ENCODE measurements at regions not wholly inside any gene's neighbourhood (a gene's known extent, or its start where the extent isn't known, plus 50 kb on each side); places are given as distances from the start of the nearest gene placed in this dataset.

GRCh38 chr5:89440670-89441069, 557.7 kb upstream of the MEF2C start:
- H3K27ac ChIP-seq: no peak overlapping the region
- no peak for TF ChIP-seq CTCF (IDR thresholded peaks at IDR 0.05)
- TF ChIP-seq ZFX (IDR thresholded peaks at IDR 0.05; ENCODE audit: borderline replicate concordance): no peak

GRCh38 chr5:89437450-89438435, 554.8 kb upstream of the MEF2C start:
- TF ChIP-seq ZFX (IDR thresholded peaks at IDR 0.05; ENCODE audit: borderline replicate concordance): no peak
- no peak for TF ChIP-seq CTCF (IDR thresholded peaks at IDR 0.05)
- H3K27ac ChIP-seq: no peak overlapping the region

- TF ChIP-seq ZFX (IDR thresholded peaks at IDR 0.05; ENCODE audit: borderline replicate concordance) (no peak), CTCF (IDR thresholded peaks at IDR 0.05) (no peak)
- H3K27ac ChIP-seq: no peak overlapping the region
Measured at GRCh38 chr5:89436464-89436863, 553.5 kb upstream of the MEF2C start.

GRCh38 chr5:89435347-89435746, 552.4 kb upstream of the MEF2C start:
- H3K27ac ChIP-seq: no peak overlapping the region
- no peak for TF ChIP-seq ZFX (IDR thresholded peaks at IDR 0.05; ENCODE audit: borderline replicate concordance)
- no peak for TF ChIP-seq CTCF (IDR thresholded peaks at IDR 0.05)

- TF ChIP-seq CTCF (IDR thresholded peaks at IDR 0.05) (no peak), ZFX (IDR thresholded peaks at IDR 0.05; ENCODE audit: borderline replicate concordance) (no peak)
- H3K27ac ChIP-seq: no peak overlapping the region
Measured at GRCh38 chr5:89428624-89429023, 545.6 kb upstream of the MEF2C start.

GRCh38 chr5:89425062-89425461, 542.1 kb upstream of the MEF2C start:
- no peak overlapping the region for H3K27ac ChIP-seq
- TF ChIP-seq ZFX (IDR thresholded peaks at IDR 0.05; ENCODE audit: borderline replicate concordance): no peak
- no peak for TF ChIP-seq CTCF (IDR thresholded peaks at IDR 0.05)

- H3K27ac ChIP-seq: peak overlapping the region; percentile 33
- TF ChIP-seq CTCF (IDR thresholded peaks at IDR 0.05) (no peak), ZFX (IDR thresholded peaks at IDR 0.05; ENCODE audit: borderline replicate concordance) (no peak)
Measured at GRCh38 chr5:89421035-89421434, 538.1 kb upstream of the MEF2C start.
